H1 (cell line): ENCODE measurements at regions not wholly inside any gene's neighbourhood (a gene's known extent, or its start where the extent isn't known, plus 50 kb on each side); places are given as distances from the start of the nearest gene placed in this dataset.

Experiments
- CTCF ChIA-PET: fragments of 300-600 bp; sonication (Branson Sonifier 250); formaldehyde crosslinking; loops from one replicate; lab custom pipeline; 2021; ENCODE audit not compliant: partially characterized antibody; lab: Charles Lee
- POLR2A ChIA-PET: fragments of 300-600 bp; sonication (Branson Sonifier 250); formaldehyde crosslinking; loops from one replicate; lab custom pipeline; 2021; ENCODE audit warnings: inconsistent platforms; ENCODE audit not compliant: partially characterized antibody; lab: Charles Lee
- DNase-seq, 2 experiments: peaks; one replicate each; pipeline versions ENCODE4 v3.0.0 to v3.0.0-alpha.2; 2010 to 2022; ENCODE audit warnings: low spot score in 2 of 2, low read depth in 1 of 2, mixed read lengths in 1 of 2
- FAIRE-seq: peaks from 2 replicates; lab custom pipeline; 2011; peaks lifted over from hg19 to GRCh38; lab: Jason Lieb, UNC
- H2AFZ ChIP-seq: 2 replicates; pipeline ENCODE4 v1.8.1; 2012; ENCODE audit warnings: low read length, inconsistent platforms
- H2AK5ac ChIP-seq: 2 replicates; pipeline ENCODE4 v1.6.1; 2013; ENCODE audit warnings: low read depth, low read length
- H2BK120ac ChIP-seq: replicated peaks from 2 replicates; pipeline ENCODE3; 2013; ENCODE audit warnings: low read depth, low read length, inconsistent platforms
- H2BK12ac ChIP-seq: 2 replicates; pipeline ENCODE4 v1.6.1; 2013; ENCODE audit warnings: low read depth, low read length
- H2BK15ac ChIP-seq: 2 replicates; pipeline ENCODE4 v1.6.1; 2013; ENCODE audit warnings: low read length
- H2BK20ac ChIP-seq: 2 replicates; pipeline ENCODE4 v1.6.1; 2013; ENCODE audit warnings: low read length
- H2BK5ac ChIP-seq: 2 replicates; pipeline ENCODE4 v1.6.1; 2013; ENCODE audit warnings: low read depth, low read length
- H3K14ac ChIP-seq: 2 replicates; pipeline ENCODE4 v1.6.1; 2013; ENCODE audit warnings: inconsistent platforms; ENCODE audit not compliant: insufficient read length
- H3K18ac ChIP-seq: 2 replicates; pipeline ENCODE4 v1.6.1; 2013; ENCODE audit warnings: low read length; ENCODE audit errors: extremely low read depth
- H3K23ac ChIP-seq: 2 replicates; pipeline ENCODE4 v1.6.1; 2013; ENCODE audit warnings: inconsistent platforms; ENCODE audit not compliant: insufficient read length
- H3K23me2 ChIP-seq: 2 replicates; pipeline ENCODE4 v1.6.1; 2013; ENCODE audit warnings: low read depth, low read length
- H3K27ac ChIP-seq: 2 replicates; pipeline ENCODE4 v1.6.1; 2011; ENCODE audit warnings: low read depth, low read length, inconsistent platforms
- H3K27me3 ChIP-seq, 4 experiments: replicated peaks in 1 of 4; 1 replicate in 1 of 4; 2 replicates in 3 of 4; pipeline versions ENCODE4 v1.6.1 to v1.8.1; 2011 to 2013; ENCODE audit warnings: low read length in 3 of 4, mild to moderate bottlenecking in 3 of 4, inconsistent platforms in 2 of 4, mixed read lengths in 2 of 4, moderate library complexity in 1 of 4; ENCODE audit not compliant: control insufficient read depth in 3 of 4, insufficient read depth in 3 of 4; ENCODE audit errors: extremely low read depth in 1 of 4
- H3K36me3 ChIP-seq, 4 experiments: 2 replicates each; pipeline versions ENCODE4 v1.6.1 to v1.8.1; 2011 to 2013; ENCODE audit warnings: mild to moderate bottlenecking in 4 of 4, low read length in 3 of 4, moderate library complexity in 2 of 4, control low read depth in 1 of 4, inconsistent platforms in 1 of 4; ENCODE audit not compliant: insufficient read depth in 4 of 4, control insufficient read depth in 2 of 4
- H3K4ac ChIP-seq: replicated peaks from 2 replicates; pipeline ENCODE3; 2013; ENCODE audit warnings: low read length, low read depth, mixed read lengths, inconsistent platforms; ENCODE audit not compliant: insufficient read length
- H3K4me1 ChIP-seq, 4 experiments: replicated peaks in 1 of 4; 1 replicate in 1 of 4; 2 replicates in 3 of 4; pipeline versions ENCODE4 v1.6.1 to v1.8.1; 2011 to 2013; ENCODE audit warnings: low read length in 3 of 4, inconsistent platforms in 2 of 4, mixed read lengths in 1 of 4; ENCODE audit not compliant: insufficient read depth in 4 of 4, control insufficient read depth in 3 of 4
- H3K4me2 ChIP-seq, 2 experiments: 2 replicates each; pipeline versions ENCODE4 v1.6.1 to v1.8.1; 2011 to 2013; ENCODE audit warnings: low read depth in 2 of 2, low read length in 2 of 2, control low read depth in 1 of 2, inconsistent platforms in 1 of 2, mild to moderate bottlenecking in 1 of 2; ENCODE audit not compliant: insufficient read depth in 1 of 2
- H3K4me3 ChIP-seq, 4 experiments: fragments of 200-600, 300-600 bp in 1 of 4; sonication (generic), shearing (Covaris generic), sonication (Bioruptor Twin) in 1 of 4; 2 replicates each; pipeline versions ENCODE4 v1.5.1 to v1.8.1; 2011 to 2016; ENCODE audit warnings: low read length in 4 of 4, low read depth in 3 of 4, control low read depth in 2 of 4, inconsistent platforms in 2 of 4, mild to moderate bottlenecking in 2 of 4, mixed read lengths in 1 of 4, moderate library complexity in 1 of 4; ENCODE audit not compliant: insufficient read depth in 2 of 4; ENCODE audit errors: extremely low read depth in 1 of 4
- H3K56ac ChIP-seq: replicated peaks from 2 replicates; pipeline ENCODE3; 2013; ENCODE audit warnings: low read depth, mild to moderate bottlenecking, mixed read lengths, low read length, inconsistent platforms; ENCODE audit not compliant: insufficient read length
- H3K79me1 ChIP-seq: 2 replicates; pipeline ENCODE4 v1.6.1; 2013; ENCODE audit warnings: low read depth, low read length, control low read depth
- H3K79me2 ChIP-seq, 2 experiments: 2 replicates each; pipeline versions ENCODE4 v1.6.1 to v1.8.1; 2012 to 2013; ENCODE audit warnings: low read length in 2 of 2, mild to moderate bottlenecking in 2 of 2, inconsistent platforms in 1 of 2; ENCODE audit not compliant: insufficient read depth in 2 of 2, control insufficient read depth in 1 of 2
- H3K9ac ChIP-seq, 4 experiments: replicated peaks in 1 of 4; 1 replicate in 1 of 4; 2 replicates in 3 of 4; pipeline versions ENCODE4 v1.6.1 to v1.8.1; 2011 to 2013; ENCODE audit warnings: low read depth in 3 of 4, low read length in 3 of 4, control low read depth in 2 of 4, mild to moderate bottlenecking in 2 of 4, moderate library complexity in 2 of 4, inconsistent platforms in 1 of 4; ENCODE audit errors: extremely low read depth in 1 of 4
- H3K9me3 ChIP-seq, 2 experiments: 2 replicates each; pipeline versions ENCODE4 v1.6.1 to v1.8.1; 2012 to 2013; ENCODE audit warnings: mild to moderate bottlenecking in 2 of 2, moderate library complexity in 2 of 2, control low read depth in 1 of 2, inconsistent platforms in 1 of 2, low read depth in 1 of 2, low read length in 1 of 2, mixed read lengths in 1 of 2; ENCODE audit not compliant: insufficient read depth in 2 of 2
- H4K20me1 ChIP-seq, 2 experiments: replicated peaks in 1 of 2; 2 replicates each; pipeline versions ENCODE3 to v1.8.1; 2011 to 2013; ENCODE audit warnings: inconsistent platforms in 2 of 2, low read length in 2 of 2, mild to moderate bottlenecking in 1 of 2; ENCODE audit not compliant: insufficient read depth in 2 of 2, control insufficient read depth in 1 of 2
- H4K5ac ChIP-seq: 2 replicates; pipeline ENCODE4 v1.6.1; 2013; ENCODE audit warnings: low read length, low read depth, mixed read lengths, inconsistent platforms; ENCODE audit not compliant: insufficient read length
- H4K8ac ChIP-seq: 2 replicates; pipeline ENCODE4 v1.8.0; 2013; ENCODE audit warnings: mild to moderate bottlenecking, moderate library complexity, low read length, inconsistent platforms; ENCODE audit not compliant: insufficient read depth; ENCODE audit errors: extremely low read depth
- H4K91ac ChIP-seq: replicated peaks from 2 replicates; pipeline ENCODE3; 2013; ENCODE audit warnings: low read length, mixed read lengths, inconsistent platforms; ENCODE audit not compliant: insufficient read length
- CTBP2 ChIP-seq: IDR thresholded peaks from 2 replicates; pipeline ENCODE4 v1.7.0; 2011; ENCODE audit warnings: borderline replicate concordance, mild to moderate bottlenecking, moderate library complexity, mixed read lengths, low read length; ENCODE audit not compliant: insufficient read depth, insufficient read length
- RAD21 ChIP-seq, 2 experiments: IDR thresholded peaks in 1 of 2; conservative IDR thresholded peaks in 1 of 2; 2 replicates each; pipeline ENCODE4 v1.6.1; 2011; ENCODE audit warnings: low read depth in 2 of 2, low read length in 2 of 2, improper control_type of control experiment in 1 of 2, inconsistent platforms in 1 of 2, mild to moderate bottlenecking in 1 of 2, moderate library complexity in 1 of 2
- WGBS, 2 experiments: shearing (Covaris generic) in 1 of 2; methylation state at CpG; one replicate each; pipeline versions ENCODE4 v1.1.6 to v1.1.7; 2013 to 2015; ENCODE audit warnings: low lambda C conversion rate in 2 of 2, mixed read lengths in 2 of 2, inconsistent platforms in 1 of 2, low coverage in 1 of 2, missing lambda C conversion rate in 1 of 2; ENCODE audit not compliant: insufficient replicate concordance in 2 of 2, insufficient coverage in 1 of 2, insufficient read length in 1 of 2; ENCODE audit errors: extremely low coverage in 1 of 2, missing lambda C conversion rate in 1 of 2; 5-methylcytosine and 5-hydroxymethylcytosine counted together

DNA sequence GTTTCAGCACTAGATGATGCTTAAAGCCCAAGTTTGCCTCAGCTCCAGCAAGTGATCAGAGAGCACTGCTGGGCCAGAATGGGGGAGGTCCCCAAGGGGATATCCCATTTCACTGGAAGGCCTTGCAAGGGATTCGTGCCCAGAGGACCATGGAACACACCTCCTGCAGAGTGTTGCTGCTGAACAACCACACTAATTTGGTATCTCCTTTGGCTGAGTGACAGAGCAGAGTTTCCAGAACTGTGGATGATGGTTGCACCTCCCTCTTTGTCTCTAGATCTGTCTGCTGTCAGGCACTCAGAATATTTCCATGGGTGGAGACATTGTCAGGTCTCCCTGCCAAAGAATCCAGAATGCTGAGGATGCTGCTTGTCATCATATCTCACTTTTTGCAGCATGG is 484.8 kb upstream of the NETO1 start:
- H2BK120ac ChIP-seq = no peak overlapping the region
- TF ChIP-seq CTBP2 (no peak), RAD21 (IDR thresholded peaks at IDR 0.05 in 1 of 2, conservative IDR thresholded peaks at IDR 0.05 in 1 of 2; ENCODE audit: low read depth in 2 of 2, low read length in 2 of 2) (0 out of 4 replicates have a peak, but pooled peaks of 1 of the 2 experiments have one; percentile 2)
- no peak overlapping the region for H2BK5ac ChIP-seq
- no peak overlapping the region for H3K4me3 ChIP-seq
- WGBS, 2 experiments = 86% methylated on average over 1 of the region's 1 CpG; no CpG with 5 or more reads in 1 of the 2 experiments
- no peaks in the 10 kb centered on the region for H3K4me1 ChIP-seq
- ChIA-PET POLR2A (no interaction called here), CTCF (no interaction called here)
- no peak overlapping the region for H3K18ac ChIP-seq
- no peaks in the 10 kb centered on the region for H3K27me3 ChIP-seq
- H2AK5ac ChIP-seq = no peak overlapping the region
- no peaks in the 10 kb centered on the region for H3K79me2 ChIP-seq
- H3K9me3 ChIP-seq = no peaks in the 10 kb centered on the region
- H2BK15ac ChIP-seq = no peak overlapping the region
- no peaks in the 10 kb centered on the region for H3K23me2 ChIP-seq
- H3K4ac ChIP-seq = no peak overlapping the region
- H4K8ac ChIP-seq = 0 out of 2 replicates have a peak overlapping the region, but pooled peaks have one; percentile 11
- H2BK20ac ChIP-seq = no peak overlapping the region
- 0 out of 2 replicates have a peak overlapping the region, but pooled peaks have one; percentile 50 for H2AFZ ChIP-seq
- no peak overlapping the region for H4K91ac ChIP-seq
- no peak overlapping the region for H3K23ac ChIP-seq
- H3K27ac ChIP-seq = no peak overlapping the region
- no peak overlapping the region for H4K5ac ChIP-seq
- H3K56ac ChIP-seq = no peak overlapping the region
- FAIRE-seq = no peak
- H3K36me3 ChIP-seq = no peaks in the 10 kb centered on the region
- no peak for DNase-seq
- no peak overlapping the region for H2BK12ac ChIP-seq
- H4K20me1 ChIP-seq = no peaks in the 10 kb centered on the region
- no peak overlapping the region for H3K4me2 ChIP-seq
- H3K79me1 ChIP-seq = no peaks in the 10 kb centered on the region
- H3K14ac ChIP-seq = no peak overlapping the region
- H3K9ac ChIP-seq = no peak overlapping the region
